ENCODE measurements at regions not wholly inside any gene's neighbourhood (a gene's known extent, or its start where the extent isn't known, plus 50 kb on each side); places are given as distances from the start of the nearest gene placed in this dataset.

DNA sequence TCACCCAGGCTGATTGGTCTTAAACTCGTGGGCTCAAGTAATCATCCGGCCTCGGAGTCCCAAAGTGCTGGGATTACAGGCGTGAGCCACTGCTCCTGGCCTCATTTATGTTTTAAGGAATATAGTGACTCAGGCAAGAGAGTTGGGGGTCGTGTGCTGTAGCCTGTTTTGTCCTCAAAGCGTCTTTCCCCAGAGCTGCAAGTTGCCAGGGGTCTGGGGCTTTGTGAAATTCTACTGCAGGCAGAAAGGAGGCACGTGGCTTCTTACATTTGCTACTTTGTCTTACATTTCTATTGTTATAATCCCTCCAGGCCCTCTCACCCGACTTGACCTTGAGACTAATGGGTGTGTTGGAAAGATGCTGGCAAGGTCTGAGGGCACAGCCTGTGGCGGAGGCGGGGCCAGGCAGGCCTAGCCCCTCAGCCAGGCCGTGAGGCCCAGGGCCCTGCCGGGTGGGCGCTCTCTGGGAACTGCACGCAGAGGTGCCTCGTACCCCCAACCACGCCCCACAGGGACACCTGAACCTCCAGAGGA lies 85.8 kb upstream of the NDUFV2 start:
- peak; percentile 62; the same call in 2 of the 3 replicates for ATAC-seq
- TF ChIP-seq, protein P1, sequence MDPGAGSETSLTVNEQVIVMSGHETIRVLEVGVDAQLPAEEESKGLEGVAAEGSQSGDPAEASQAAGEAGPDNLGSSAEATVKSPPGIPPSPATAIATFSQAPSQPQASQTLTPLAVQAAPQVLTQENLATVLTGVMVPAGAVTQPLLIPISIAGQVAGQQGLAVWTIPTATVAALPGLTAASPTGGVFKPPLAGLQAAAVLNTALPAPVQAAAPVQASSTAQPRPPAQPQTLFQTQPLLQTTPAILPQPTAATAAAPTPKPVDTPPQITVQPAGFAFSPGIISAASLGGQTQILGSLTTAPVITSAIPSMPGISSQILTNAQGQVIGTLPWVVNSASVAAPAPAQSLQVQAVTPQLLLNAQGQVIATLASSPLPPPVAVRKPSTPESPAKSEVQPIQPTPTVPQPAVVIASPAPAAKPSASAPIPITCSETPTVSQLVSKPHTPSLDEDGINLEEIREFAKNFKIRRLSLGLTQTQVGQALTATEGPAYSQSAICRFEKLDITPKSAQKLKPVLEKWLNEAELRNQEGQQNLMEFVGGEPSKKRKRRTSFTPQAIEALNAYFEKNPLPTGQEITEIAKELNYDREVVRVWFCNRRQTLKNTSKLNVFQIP (CRISPR knock-in tag; IDR thresholded peaks at IDR 0.05; ENCODE audit: borderline replicate concordance, low read depth) = no peak
- TF ChIP-seq ZC3H10 (CRISPR knock-in tag; IDR thresholded peaks at IDR 0.05) = no peak
- no peak for TF ChIP-seq RARB (CRISPR knock-in tag; IDR thresholded peaks at IDR 0.05)
- no peak for TF ChIP-seq ZNF565 (CRISPR knock-in tag; conservative IDR thresholded peaks at IDR 0.05; ENCODE audit: low read depth)
- no peak for TF ChIP-seq TCF4 (CRISPR knock-in tag; IDR thresholded peaks at IDR 0.05; ENCODE audit: borderline replicate concordance)
- TF ChIP-seq, protein P2, sequence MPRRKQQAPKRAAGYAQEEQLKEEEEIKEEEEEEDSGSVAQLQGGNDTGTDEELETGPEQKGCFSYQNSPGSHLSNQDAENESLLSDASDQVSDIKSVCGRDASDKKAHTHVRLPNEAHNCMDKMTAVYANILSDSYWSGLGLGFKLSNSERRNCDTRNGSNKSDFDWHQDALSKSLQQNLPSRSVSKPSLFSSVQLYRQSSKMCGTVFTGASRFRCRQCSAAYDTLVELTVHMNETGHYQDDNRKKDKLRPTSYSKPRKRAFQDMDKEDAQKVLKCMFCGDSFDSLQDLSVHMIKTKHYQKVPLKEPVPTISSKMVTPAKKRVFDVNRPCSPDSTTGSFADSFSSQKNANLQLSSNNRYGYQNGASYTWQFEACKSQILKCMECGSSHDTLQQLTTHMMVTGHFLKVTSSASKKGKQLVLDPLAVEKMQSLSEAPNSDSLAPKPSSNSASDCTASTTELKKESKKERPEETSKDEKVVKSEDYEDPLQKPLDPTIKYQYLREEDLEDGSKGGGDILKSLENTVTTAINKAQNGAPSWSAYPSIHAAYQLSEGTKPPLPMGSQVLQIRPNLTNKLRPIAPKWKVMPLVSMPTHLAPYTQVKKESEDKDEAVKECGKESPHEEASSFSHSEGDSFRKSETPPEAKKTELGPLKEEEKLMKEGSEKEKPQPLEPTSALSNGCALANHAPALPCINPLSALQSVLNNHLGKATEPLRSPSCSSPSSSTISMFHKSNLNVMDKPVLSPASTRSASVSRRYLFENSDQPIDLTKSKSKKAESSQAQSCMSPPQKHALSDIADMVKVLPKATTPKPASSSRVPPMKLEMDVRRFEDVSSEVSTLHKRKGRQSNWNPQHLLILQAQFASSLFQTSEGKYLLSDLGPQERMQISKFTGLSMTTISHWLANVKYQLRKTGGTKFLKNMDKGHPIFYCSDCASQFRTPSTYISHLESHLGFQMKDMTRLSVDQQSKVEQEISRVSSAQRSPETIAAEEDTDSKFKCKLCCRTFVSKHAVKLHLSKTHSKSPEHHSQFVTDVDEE (CRISPR knock-in tag; IDR thresholded peaks at IDR 0.05) = no peak
- no peak for TF ChIP-seq PPARA (CRISPR knock-in tag; IDR thresholded peaks at IDR 0.05; ENCODE audit: borderline replicate concordance)
- TF ChIP-seq ISL1 (CRISPR knock-in tag; IDR thresholded peaks at IDR 0.05) = no peak
- TF ChIP-seq TOX (CRISPR knock-in tag; IDR thresholded peaks at IDR 0.05; ENCODE audit: borderline replicate concordance) = no peak
- TF ChIP-seq, protein P3, sequence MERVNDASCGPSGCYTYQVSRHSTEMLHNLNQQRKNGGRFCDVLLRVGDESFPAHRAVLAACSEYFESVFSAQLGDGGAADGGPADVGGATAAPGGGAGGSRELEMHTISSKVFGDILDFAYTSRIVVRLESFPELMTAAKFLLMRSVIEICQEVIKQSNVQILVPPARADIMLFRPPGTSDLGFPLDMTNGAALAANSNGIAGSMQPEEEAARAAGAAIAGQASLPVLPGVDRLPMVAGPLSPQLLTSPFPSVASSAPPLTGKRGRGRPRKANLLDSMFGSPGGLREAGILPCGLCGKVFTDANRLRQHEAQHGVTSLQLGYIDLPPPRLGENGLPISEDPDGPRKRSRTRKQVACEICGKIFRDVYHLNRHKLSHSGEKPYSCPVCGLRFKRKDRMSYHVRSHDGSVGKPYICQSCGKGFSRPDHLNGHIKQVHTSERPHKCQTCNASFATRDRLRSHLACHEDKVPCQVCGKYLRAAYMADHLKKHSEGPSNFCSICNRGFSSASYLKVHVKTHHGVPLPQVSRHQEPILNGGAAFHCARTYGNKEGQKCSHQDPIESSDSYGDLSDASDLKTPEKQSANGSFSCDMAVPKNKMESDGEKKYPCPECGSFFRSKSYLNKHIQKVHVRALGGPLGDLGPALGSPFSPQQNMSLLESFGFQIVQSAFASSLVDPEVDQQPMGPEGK (CRISPR knock-in tag; IDR thresholded peaks at IDR 0.05; ENCODE audit: borderline replicate concordance) = no peak
- no peak for TF ChIP-seq SNAI2 (CRISPR knock-in tag; IDR thresholded peaks at IDR 0.05)

DNA sequence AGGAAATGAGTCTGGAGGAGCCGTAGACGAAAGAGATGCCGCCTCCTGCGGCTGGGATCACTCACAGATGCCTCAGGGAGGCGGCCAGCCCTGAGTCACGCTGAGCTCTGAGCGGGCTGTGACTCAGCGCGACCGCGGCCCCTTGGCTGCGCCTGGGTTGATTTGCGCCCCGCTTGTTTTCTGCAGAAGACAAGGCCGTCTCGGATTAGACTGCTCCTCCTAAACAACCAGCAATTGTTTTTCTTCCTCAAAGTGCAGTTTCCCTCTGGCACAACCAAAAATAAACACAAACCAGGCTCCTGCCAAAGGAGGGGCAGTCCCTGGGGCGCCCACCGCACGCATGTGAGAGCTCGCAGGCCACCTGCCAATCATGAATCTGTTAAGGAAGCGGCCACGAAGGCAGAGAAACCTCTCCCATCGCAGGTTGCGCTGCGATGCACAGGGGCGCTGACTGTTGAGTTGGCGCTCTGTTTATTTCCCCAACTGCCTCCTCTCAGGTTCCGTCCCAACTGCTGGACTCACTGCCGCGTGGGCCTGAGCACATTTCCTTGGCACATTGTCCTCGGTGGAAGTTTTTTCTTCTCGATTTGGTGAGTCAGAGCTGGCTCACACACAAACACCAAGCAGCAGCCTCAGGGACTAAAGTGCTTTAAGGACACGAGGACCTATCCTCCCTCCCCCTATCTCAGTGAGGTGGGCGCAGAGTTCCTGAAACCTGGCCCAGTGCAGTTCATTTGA lies 85.2 kb upstream of the NDUFV2 start:
- TF ChIP-seq, protein P2 (CRISPR knock-in tag; IDR thresholded peaks at IDR 0.05) = no peak
- TF ChIP-seq ZNF565 (CRISPR knock-in tag; conservative IDR thresholded peaks at IDR 0.05; ENCODE audit: low read depth) (no peak), PPARA (CRISPR knock-in tag; IDR thresholded peaks at IDR 0.05; ENCODE audit: borderline replicate concordance) (no peak)
- TF ChIP-seq, protein P3 (CRISPR knock-in tag; IDR thresholded peaks at IDR 0.05; ENCODE audit: borderline replicate concordance) = no peak
- TF ChIP-seq, protein P4, sequence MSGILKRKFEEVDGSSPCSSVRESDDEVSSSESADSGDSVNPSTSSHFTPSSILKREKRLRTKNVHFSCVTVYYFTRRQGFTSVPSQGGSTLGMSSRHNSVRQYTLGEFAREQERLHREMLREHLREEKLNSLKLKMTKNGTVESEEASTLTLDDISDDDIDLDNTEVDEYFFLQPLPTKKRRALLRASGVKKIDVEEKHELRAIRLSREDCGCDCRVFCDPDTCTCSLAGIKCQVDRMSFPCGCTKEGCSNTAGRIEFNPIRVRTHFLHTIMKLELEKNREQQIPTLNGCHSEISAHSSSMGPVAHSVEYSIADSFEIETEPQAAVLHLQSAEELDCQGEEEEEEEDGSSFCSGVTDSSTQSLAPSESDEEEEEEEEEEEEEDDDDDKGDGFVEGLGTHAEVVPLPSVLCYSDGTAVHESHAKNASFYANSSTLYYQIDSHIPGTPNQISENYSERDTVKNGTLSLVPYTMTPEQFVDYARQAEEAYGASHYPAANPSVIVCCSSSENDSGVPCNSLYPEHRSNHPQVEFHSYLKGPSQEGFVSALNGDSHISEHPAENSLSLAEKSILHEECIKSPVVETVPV (CRISPR knock-in tag; IDR thresholded peaks at IDR 0.05) = no peak

DNA sequence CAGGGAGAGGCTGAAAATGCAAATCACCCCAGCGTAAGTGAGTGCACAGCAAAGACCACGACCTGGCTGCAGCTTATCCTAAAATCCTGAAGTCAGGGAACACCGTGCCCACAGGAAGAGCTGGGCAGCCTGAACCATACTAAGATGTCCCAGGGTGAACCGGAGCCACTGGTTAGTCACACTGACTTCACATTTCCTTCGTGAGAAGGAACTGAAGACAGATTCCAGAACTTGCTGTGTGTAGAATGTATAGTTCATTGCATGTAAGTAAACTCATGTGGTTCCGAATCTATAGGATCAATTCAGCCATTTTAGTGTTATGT lies 84.6 kb upstream of the NDUFV2 start:
- ATAC-seq = peak; percentile 50
- TF ChIP-seq, protein P2 (CRISPR knock-in tag; IDR thresholded peaks at IDR 0.05) = no peak
- TF ChIP-seq, protein P1 (CRISPR knock-in tag; IDR thresholded peaks at IDR 0.05; ENCODE audit: borderline replicate concordance, low read depth) = no peak
- no peak for TF ChIP-seq SNAI2 (CRISPR knock-in tag; IDR thresholded peaks at IDR 0.05)
- no peak for TF ChIP-seq PPARA (CRISPR knock-in tag; IDR thresholded peaks at IDR 0.05; ENCODE audit: borderline replicate concordance)
- no peak for TF ChIP-seq TCF4 (CRISPR knock-in tag; IDR thresholded peaks at IDR 0.05; ENCODE audit: borderline replicate concordance)
- TF ChIP-seq ARNTL (CRISPR knock-in tag; IDR thresholded peaks at IDR 0.05; ENCODE audit: borderline replicate concordance, low read depth) = no peak

More for the DNA sequence above, 85.2 kb upstream of the NDUFV2 start:
- ATAC-seq = peak; percentile 97

All from SK-N-SH treated with all-trans-retinoic acid at 6 μM for 48 hours (cell line).